GM04504 (cell line): ENCODE measurements at regions not wholly inside any gene's neighbourhood (a gene's known extent, or its start where the extent isn't known, plus 50 kb on each side); places are given as distances from the start of the nearest gene placed in this dataset.

Source experiments
- DNase-seq: peaks from one replicate; pipeline ENCODE4 v3.0.0-alpha.2; 2012; ENCODE audit warnings: low read depth

DNA sequence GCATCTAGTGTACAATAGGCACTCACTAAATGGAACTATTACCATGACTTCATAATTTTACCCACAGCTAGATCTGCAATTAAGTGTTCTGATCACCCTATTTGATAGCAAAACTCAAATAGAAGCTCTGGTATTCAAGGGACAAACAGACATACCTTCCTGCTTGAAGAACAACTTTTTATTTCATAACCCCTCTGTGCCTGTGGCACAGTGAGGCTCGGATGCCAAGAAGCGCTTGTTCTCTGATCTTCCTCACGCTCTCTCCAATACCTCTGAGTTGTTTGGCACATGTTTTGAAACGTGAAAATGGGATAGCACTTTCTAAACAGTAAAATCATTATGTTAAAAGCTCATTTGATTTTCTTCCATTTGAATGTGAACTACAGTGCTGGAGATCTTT, 232.0 kb downstream of the KLF5 start:
- no peak for DNase-seq

DNA sequence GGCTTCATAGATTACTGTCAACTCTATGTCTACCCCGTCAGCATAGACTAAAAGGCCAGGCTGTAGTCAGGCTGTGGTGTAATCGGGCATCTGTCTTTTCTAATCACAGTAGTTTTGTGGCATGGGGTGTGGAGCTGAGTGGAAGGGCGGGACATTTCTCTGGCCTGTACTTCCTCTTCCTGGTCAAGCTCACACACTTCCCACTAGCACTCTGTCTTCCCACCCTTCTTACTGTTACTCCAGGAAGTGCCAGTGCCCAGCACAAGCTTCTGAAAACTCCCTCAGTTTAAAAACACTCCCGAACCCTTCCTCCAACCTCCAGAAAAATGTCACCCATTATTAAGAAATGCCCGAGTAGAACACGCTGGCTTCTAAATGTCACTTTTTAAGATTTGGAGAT, 229.8 kb downstream of the KLF5 start:
- DNase-seq: no peak

DNA sequence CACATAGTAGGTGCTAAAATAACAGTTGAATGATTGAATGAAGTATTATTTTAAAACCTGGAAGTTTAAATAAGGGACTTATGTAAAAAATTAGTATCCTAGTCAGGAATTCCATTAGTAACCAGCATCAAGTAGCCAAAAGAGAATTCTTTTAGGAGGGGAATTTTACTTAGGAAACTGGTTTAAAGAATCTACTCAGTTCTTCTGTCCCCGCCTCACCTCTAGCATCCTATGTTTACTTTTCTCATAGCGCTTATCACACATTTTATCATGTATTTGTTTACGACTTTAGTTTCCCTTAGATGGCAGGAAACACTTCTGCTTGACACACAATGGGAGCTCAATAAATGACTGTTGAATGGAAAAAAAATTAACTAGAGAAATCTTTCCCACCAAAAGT, 229.0 kb downstream of the KLF5 start:
- no peak for DNase-seq

DNA sequence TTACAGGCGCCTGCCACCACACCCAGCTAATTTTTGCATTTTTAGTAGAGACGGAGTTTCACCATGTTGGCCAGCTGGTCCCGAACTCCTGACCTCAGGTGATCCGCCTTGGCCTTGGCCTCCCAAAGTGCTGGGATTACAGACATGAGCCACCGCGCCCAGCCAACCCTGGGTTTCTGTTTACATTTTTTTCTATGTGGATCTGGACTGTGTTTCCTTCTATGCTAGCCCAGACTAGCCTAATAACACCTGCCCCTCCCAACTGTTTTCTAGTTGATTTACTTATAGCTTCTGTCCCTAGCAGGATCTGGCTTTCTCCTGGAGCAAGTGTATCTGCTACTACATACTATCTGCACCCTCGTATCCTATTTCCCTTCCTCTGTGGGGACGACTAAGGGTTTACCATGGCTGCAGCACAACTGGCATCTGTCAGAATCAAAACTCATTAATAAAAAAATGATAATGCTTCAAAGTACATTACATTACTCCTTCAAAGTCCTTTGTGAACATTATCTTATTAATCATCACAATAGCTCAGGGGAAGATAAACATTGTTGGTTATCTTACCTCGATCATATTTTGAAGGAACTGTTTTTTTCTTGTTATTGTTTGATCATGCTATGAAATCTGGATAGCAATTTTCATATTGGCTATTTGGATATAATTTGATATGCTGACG, 228.3 kb downstream of the KLF5 start:
- DNase-seq: no peak

DNA sequence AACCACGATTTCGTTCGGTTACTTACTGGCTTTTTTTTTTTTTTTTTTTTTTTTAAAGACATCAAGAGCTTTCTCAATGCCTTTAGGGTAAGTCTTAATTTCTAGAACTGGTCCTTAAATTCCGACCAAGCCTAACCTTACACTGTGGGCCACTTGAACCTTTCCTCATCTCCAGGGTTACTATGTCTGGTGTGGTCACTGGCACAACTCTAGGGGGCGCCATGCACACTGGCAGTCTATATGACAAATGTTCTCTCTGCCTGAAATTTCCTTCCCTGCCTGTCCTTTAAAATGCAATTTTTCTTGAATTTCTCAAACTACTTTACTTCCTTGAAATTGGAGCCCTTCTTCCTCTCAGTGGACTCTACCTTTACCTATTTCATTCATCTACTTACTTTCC, 227.4 kb downstream of the KLF5 start:
- DNase-seq: no peak

DNA sequence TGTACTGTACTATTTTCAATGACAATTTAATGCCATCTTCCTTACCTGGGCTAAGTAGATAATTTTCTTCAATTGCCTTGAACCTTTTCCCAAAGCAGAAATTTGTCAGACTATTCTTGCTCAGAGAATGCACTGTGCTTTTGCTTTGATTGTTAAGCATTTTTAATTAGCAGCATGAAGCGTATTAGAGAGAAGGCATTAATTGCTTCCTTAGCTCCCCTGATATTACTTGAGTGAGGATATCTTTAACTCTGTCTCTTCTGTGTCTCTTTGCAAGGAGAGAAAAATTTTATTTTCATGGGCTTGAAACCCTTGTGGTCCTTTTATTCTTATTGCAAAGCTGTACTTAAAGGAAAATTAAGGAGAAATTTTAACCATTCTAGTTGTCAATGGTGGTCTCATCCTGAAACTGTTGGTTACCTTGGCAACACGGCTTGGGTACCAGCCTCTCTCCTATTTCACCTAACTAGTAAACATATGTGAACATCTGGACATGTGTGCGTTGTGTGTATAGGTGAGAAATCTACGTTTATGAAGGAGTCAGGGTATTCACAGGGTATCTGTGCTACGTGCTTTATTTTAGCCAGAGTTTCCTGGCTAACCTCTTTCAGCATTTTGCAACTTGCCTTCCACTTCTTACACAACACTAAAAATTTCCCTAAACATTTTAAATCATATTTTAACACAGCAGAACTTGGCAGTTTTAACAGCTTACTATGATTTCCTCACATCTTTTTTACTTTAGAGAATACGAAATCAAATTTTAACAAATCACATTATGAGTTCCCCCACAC, 225.5 kb downstream of the KLF5 start:
- DNase-seq: no peak

DNA sequence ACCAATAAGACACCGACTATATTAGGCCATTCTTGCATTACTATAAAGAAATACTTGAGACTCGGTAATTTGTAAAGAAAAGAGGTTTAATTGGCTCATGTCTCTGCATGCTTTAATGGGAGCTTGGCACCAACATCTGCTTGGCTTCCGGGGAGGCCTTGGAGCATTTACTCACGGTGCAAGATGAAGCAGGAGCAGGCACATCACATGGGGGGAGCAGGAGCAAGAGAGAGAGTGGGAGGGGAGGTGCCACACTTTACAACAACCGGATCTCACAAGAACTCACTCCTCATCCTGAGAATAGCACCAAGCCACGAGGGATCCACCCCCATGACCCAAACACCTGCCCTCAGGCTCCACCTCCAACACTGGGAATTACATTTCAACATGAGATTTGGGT, 224.8 kb downstream of the KLF5 start:
- no peak for DNase-seq

DNA sequence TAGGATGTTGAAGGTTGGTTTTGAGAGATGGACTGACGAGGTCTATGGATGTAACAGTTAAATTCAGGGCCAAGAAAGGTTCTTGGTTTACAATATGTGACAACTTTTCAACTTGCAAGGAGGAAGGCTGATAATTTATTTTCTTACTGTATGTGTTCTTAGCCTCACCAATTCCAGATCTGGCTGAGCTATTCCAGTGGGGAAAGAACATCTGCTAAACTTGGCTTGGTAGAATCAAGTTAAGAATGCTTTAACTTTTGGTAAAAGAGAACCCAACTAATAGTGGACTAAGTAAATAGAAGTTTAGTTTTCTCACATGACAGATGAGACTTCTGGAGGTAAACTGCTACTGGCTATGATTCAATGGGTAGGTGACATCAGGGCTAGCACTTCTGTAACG, 222.9 kb downstream of the KLF5 start:
- no peak for DNase-seq

DNA sequence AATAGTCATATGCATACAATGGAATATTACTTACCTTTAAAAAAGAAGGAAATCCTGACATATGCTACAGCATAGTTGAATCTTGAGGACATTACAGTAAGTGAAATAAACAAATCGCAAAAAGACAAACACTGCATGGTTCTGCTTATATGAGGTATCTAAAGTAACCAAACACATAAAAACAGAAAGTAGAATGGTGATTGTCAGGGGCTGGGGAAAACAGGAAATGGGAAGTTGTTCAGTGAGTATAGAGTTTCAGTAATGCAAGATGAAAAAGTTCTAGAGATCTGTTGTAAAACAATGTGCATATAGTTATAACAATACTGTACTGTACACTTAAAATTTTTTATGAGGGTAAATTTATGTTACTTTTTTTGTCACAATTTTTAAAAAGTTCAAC, 219.4 kb downstream of the KLF5 start:
- no peak for DNase-seq

DNA sequence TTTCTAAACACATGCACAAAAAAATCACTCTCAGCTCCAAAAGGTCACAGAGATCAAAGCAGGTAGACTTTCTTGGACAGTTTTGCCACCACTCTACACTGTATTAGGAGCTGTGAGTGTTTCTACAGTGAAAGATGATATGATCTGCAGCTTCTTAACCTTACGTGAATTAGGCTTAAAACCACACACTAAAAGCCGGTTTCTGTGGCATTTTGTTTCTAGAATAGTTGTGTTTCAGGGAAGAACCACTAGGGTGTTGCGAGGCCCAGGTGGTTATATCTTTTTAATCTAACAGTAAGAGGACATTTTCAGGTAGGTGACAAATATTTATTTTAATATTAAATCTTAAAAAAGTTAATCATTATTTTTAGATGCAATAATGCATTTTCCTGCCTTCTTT, 216.4 kb downstream of the KLF5 start:
- no peak for DNase-seq

DNA sequence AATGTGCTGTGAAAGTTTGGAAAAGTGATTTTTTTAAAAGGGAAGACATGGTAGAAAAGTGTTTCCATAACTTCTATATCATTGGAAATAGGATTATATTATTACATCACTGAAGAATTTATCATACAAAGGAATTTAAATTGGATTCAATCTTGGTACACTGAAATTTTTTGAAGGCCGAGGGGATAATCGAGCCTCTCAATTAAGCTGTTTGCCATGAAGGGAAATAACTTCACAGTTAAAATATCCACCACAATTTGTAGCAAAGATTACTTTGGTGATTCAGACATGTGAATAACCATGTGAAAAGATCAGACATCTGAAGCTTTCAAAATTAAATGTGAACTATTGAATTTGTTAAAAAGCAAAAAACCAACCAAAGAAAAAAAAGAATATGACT, 215.3 kb downstream of the KLF5 start:
- DNase-seq: peak; percentile 30

DNA sequence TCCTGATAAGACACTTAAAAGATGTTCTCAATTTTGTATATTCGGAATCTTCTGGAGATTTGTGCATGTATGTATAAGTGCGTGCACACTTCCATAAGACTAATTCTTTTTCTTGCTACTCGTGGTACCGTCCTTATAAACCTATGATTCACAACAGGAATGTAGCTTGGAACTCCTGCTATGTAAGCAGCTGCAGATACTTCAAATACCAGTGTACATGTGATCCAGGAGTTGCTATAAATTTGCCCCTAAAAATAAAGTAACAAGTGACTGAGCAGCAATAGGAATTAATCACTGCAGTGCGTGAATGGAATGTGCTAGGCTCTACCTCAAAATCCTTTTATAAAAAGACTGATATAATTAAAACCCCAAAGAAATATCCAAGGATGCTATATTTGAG, 214.9 kb downstream of the KLF5 start:
- peak; percentile 33 for DNase-seq

DNA sequence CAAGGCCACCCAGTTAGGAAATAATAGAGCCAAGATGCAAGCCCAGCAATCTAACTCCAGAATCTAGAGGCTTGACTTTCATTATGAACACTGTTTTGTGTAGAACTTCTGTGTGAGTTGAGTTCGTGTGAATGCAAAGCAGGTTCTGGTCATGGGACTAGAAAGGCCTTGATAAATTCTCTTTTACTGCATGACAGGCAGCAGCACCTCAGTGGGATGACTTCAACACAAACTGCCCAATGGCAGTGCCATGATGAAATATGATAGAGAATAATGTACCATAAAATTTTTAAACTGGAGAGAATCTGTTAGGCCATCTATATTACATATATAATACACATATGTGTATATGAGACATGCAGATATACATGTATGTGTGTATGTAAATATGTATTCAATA, 214.5 kb downstream of the KLF5 start:
- DNase-seq: no peak

DNA sequence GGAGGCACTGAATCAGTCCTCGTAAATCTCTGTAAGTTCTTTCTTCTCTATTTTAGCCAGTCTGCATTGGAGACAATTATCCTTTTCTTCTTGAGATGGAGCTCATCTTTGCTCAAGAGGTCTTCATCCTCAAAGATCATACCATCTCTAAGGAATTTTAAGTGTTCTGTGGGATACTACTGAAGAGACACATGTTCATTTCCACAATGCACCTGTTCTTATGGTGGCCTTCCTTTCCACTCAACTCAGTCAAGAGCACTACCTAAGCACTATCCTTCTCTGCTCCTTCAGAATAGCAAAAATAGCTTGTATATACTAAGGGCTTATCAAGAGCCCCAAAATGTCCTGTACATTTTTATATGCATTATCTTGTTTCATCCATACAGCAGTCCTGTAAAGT, 214.0 kb downstream of the KLF5 start:
- no peak for DNase-seq

DNA sequence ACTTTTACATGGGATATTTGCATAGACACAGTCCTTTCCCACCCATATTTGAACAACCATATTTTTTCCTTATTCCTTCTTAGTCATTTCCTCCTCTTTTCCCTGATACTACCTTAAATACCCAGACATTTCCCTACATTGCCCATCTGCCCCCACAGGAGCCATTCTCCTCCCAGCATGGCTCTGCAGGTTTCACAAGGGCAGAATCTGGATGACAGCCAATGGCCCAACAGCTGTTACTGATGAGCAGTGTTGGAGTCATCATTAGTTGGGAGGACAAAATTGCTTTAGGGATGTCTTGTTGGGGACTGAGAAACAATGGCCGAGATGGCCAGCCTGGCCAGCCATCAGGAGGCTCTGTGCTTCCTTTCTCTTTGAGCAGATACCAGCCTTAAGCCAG, 209.5 kb downstream of the KLF5 start:
- peak; percentile 35 for DNase-seq

DNA sequence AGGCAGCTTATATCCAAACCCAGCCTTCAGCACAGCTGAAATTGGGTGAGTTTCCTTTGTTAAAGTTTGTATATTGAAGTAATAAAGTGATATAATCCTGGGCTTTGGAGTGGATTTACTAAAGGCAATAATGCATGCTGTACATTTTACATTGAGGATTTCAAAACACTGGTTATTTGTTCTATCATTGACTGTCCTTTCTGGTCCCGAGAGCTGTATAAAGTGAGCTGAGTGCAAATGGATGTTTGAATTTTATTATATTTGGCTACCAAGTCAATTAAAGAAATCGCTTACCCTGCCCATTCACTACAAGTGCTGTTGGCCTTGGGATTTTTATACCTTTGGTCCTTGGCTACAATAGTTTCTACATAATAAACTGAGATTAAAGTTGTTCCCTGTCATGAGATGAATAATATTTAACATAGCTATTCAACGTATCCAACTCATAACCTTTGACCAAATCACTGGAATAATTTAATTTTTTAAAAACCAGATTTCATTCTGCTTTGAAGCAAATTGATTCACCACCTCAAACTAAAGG, 207.9 kb downstream of the KLF5 start:
- DNase-seq: no peak

DNA sequence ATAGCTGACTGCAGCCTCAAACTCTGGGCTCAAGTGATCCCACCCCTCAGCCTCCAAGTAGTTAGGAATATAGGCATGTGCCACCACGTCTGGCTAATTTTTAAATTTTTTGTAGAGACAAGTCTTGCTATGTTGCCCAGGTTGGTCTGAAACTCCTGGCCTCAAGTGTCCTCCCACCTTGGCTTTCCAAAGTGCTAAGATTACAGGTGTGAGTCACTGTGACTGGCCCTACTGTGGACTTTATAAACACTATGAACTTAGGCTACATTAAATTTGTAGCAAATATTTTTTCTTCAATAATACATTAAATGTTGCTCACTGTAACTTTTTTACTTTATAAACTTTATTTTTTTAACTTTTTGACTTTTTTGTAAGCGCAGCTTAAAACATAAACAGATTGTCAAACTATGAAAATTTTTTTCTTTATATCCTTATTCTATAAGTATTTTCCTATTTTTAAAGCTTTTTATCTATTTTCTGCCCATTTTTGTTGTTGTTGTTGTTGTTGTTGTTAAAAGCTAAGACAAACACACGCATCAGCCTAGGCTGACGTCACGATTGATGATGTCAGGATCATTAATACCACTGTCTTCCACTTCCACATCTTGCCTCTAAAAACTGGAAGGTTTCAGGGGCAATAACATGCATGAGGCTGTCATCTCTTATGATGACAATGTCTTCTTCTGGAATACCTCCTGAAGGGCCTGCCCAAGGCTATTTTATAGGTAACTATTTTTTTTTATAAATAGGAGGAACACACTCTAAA, 204.2 kb downstream of the KLF5 start:
- DNase-seq: no peak

DNA sequence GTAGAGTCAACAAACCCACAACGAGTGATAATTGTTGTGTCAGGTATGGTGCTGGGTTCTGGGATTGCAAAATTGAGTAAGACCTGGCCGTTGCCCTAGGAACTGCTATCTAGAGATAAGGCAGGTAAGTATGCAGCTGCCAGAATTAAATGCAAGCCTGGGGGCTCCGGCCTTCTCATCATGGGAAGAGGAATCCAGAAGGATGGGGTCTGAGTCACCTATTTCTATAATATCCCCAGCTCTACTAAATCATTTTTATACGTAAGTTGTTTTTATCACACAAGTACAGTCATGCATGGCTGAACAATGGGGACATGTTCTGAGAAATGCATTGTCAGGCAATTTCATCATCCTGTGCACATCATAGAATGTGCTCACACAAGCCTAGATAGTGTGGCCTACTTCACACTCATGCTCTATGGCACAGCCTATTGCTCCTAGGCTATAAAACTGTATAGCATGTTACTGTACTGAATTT, 203.0 kb downstream of the KLF5 start:
- no peak for DNase-seq

DNA sequence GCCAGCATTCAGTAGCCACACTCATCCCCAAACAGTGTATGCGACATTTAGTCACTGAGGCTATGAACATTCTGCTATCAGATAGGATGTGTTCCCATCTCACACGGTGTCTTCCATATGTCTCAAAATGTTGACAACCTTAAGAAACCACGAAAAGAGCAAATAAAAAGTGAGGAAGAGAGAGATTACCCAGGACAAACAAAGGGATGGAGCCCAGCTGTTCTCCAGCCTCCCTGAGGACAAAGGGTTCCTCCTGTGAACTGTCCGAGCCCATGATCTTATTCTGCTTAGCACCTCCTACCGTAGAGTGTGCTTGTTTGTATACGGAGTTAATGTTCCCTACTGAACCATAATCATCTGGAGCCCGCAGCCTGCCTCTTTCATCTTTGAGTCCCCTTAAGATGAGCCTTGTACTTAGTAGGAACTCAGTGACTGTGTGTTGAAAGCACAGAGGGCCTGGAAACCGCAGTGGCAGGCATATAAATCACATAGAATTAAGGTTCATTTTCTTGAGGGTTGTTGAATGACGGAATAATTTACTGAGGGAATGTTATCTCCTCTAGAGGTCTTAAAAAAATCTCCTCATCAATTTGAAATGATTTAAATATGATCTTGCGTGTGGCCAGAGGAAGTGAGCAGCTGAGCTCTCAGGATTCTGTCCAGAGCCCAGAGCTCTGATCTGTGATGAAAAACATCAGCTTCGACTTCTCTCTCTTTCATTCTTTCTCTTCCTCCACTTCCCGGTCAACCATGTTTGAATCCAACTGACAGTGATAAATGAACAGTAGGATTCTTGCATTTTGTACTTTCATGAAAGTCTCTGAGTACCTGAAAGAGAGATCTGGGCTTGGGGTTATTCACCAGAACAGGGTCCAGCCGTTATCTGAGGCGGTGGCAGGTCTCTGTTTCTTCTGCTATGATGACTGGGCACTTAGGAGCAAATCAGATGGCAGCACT, 200.5 kb downstream of the KLF5 start:
- DNase-seq: peak; percentile 64

DNA sequence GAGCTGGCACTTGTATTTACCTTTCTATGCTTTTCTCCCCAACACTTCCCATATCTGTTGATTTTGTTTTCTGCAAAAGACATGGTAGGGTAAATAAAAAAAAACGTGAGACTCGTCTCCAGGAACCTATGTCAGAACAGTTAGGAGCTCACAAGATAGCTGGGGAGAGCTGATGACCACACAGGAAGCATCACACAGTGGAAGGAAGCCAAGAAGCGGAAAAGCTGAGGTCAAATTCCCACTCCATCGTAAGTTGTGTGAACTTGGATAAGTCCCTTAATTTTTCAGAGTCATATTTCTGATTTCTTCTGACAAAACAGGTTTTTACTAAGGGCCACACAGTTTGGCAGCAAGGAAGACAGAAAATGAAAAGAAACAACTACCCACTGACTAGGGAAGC, 199.6 kb downstream of the KLF5 start:
- no peak for DNase-seq

DNA sequence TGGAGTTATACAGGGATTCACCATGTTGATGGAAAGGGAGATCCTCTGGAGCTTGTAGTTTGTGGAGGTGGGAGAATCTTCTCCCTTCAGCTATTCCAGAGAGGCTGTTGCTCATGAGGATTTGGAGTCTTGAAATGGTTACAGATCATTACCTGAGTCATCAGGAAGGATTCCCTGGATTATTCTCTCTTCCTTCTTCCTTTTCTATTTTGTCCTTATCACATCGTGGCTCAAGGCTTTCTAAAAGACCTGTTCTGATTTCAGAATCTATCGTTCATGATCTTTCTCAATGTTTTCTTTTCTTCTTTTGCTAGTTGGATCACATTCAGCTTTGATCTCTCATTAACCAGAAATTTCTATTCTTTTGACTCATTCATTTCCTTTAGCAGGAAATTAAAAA, 196.0 kb downstream of the KLF5 start:
- no peak for DNase-seq
